Muscle of leg (tissue), 3 donors: ENCODE measurements at regions not wholly inside any gene's neighbourhood (a gene's known extent, or its start where the extent isn't known, plus 50 kb on each side); places are given as distances from the start of the nearest gene placed in this dataset.

Source experiments
- DNase-seq: peaks from one replicate; pipeline ENCODE4 v3.0.0; 2013
- H3K27ac ChIP-seq: one replicate; pipeline ENCODE4 v1.5.1; 2013; ENCODE audit warnings: mild to moderate bottlenecking, low read length, control low read depth
- H3K27me3 ChIP-seq: one replicate; pipeline ENCODE4 v1.6.1; 2013; ENCODE audit warnings: low read length; ENCODE audit not compliant: control insufficient read depth, insufficient read depth
- H3K36me3 ChIP-seq: one replicate; pipeline ENCODE4 v1.6.1; 2013; ENCODE audit warnings: low read length; ENCODE audit not compliant: control insufficient read depth, insufficient read depth
- H3K4me1 ChIP-seq: one replicate; pipeline ENCODE4 v1.6.1; 2013; ENCODE audit warnings: low read length; ENCODE audit not compliant: control insufficient read depth, insufficient read depth
- H3K4me3 ChIP-seq: one replicate; pipeline ENCODE4 v1.5.1; 2013; ENCODE audit warnings: low read length, control low read depth
- H3K9me3 ChIP-seq: replicated peaks from 2 replicates; pipeline ENCODE4 v1.6.1; 2013; ENCODE audit warnings: low read depth, low read length; ENCODE audit not compliant: control insufficient read depth
- WGBS: methylation state at CpG from one replicate; pipeline ENCODE4 v1.1.5; 2013; ENCODE audit warnings: missing lambda C conversion rate; ENCODE audit not compliant: insufficient coverage; 5-methylcytosine and 5-hydroxymethylcytosine counted together

DNA sequence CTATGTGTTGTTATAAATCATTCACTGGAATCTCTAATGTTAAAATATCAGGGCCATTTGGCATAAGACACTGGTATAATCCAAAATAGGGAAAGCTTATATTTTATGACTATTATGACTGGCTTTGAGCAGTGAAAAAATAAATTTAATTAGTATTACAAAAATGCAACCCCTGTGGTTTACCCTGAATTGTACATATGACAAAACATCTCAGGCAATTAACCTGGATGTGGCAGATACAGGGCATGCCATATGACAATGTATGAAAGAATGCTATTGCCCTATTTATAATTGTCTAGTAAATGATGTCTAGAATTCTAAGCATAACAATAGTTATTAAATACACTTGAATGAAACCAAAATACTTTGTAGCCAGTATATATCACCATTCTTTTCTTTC, 532.5 kb upstream of the ADGRL4 start:
- Histone ChIP-seq H3K4me3 (no peak overlapping the region), H3K4me1 (no peaks in the 10 kb centered on the region), H3K27me3 (no peaks in the 10 kb centered on the region), H3K36me3 (no peaks in the 10 kb centered on the region), H3K9me3 (no peaks in the 10 kb centered on the region), H3K27ac (no peak overlapping the region)
- DNase-seq, result no peak

GRCh38 chr1:79532555-79532954, 526.0 kb upstream of the ADGRL4 start:
- Histone ChIP-seq H3K27me3 (no peaks in the 10 kb centered on the region), H3K27ac (no peak overlapping the region), H3K4me1 (no peaks in the 10 kb centered on the region), H3K9me3 (no peaks in the 10 kb centered on the region), H3K4me3 (no peak overlapping the region), H3K36me3 (no peaks in the 10 kb centered on the region)
- WGBS, result 90% methylated on average over 2 of the region's 5 CpGs
- no peak for DNase-seq

- H3K4me3 ChIP-seq, result no peak overlapping the region
- H3K27ac ChIP-seq, result no peak overlapping the region
- H3K9me3 ChIP-seq, result no peaks in the 10 kb centered on the region
- DNase-seq, result no peak
- H3K27me3 ChIP-seq, result no peaks in the 10 kb centered on the region
- no peaks in the 10 kb centered on the region for H3K4me1 ChIP-seq
- H3K36me3 ChIP-seq, result no peaks in the 10 kb centered on the region
- no CpG with 5 or more reads among the region's 2 CpGs for WGBS
Measured at GRCh38 chr1:79531790-79532189, 525.3 kb upstream of the ADGRL4 start.

DNA sequence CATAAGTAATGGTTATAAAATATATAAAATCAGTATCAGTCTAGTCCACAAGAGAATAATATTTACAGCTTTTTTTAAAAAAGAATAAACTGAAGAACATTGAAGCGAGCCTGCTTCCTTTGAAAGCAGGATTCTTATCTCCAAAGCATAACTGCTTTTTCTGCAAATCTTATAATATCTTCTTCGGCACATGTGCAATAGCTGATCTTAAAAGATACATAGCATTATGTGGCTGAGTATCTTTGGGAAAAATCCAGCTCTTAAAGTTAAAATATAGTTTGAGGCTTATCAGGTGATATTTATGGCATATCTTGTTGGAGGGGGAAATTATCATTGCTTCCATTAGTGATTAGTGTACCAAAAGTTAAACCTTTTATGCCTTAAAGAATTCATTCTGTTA, 523.9 kb upstream of the ADGRL4 start:
- no CpG with 5 or more reads among the region's 2 CpGs for WGBS
- no peaks in the 10 kb centered on the region for H3K36me3 ChIP-seq
- DNase-seq, result no peak
- no peaks in the 10 kb centered on the region for H3K4me1 ChIP-seq
- no peak overlapping the region for H3K27ac ChIP-seq
- no peaks in the 10 kb centered on the region for H3K9me3 ChIP-seq
- no peak overlapping the region for H3K4me3 ChIP-seq
- H3K27me3 ChIP-seq, result no peaks in the 10 kb centered on the region

DNA sequence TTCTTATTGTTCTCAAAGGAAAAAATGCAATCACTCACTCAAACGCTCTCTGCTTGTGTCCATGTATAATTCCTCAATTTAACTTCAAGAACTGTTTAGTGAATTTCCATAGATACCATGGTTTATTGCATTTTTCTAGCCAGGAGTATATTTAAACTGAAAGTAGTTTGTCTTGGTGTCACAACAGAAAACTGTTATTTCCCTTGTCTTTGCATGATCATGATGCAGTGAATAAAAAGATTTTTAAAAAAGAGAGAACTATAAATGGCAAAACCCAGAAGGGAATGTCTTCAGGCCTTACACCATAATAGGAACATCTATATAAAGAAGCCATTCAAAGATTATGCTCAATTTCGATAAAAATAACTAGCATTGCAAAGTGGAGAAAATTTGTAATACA, 523.5 kb upstream of the ADGRL4 start:
- no peaks in the 10 kb centered on the region for H3K9me3 ChIP-seq
- DNase-seq, result no peak

DNA sequence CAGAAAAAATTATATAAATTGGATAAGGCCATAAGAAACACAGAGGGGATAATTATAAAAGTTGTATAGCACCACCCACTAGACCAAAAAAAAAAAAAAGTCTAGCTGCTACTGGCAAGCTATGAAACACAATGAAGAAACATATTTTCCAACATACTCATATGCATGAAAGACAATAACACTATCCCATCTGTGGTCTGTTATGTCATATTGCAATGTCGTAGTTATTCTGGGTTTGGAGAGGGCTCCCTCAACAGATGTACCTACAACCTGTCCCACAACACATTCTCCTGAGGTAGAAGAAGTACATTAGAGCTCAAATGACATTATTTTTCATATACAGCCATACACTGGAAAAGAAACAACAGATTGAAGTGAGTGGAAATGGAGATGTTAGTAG, 517.6 kb upstream of the ADGRL4 start:
- H3K4me3 ChIP-seq, result no peak overlapping the region
- WGBS, result no CpG with 5 or more reads among the region's 1 CpG
- no peak for DNase-seq
- no peaks in the 10 kb centered on the region for H3K4me1 ChIP-seq
- H3K36me3 ChIP-seq, result no peaks in the 10 kb centered on the region
- H3K9me3 ChIP-seq, result no peaks in the 10 kb centered on the region
- no peak overlapping the region for H3K27ac ChIP-seq
- H3K27me3 ChIP-seq, result no peaks in the 10 kb centered on the region

More for the DNA sequence above, 523.5 kb upstream of the ADGRL4 start:
- no peaks in the 10 kb centered on the region for H3K4me1 ChIP-seq
- no peaks in the 10 kb centered on the region for H3K27me3 ChIP-seq
- no peak overlapping the region for H3K4me3 ChIP-seq
- no peaks in the 10 kb centered on the region for H3K36me3 ChIP-seq
- WGBS, result no CpG with 5 or more reads among the region's 2 CpGs
- no peak overlapping the region for H3K27ac ChIP-seq

DNA sequence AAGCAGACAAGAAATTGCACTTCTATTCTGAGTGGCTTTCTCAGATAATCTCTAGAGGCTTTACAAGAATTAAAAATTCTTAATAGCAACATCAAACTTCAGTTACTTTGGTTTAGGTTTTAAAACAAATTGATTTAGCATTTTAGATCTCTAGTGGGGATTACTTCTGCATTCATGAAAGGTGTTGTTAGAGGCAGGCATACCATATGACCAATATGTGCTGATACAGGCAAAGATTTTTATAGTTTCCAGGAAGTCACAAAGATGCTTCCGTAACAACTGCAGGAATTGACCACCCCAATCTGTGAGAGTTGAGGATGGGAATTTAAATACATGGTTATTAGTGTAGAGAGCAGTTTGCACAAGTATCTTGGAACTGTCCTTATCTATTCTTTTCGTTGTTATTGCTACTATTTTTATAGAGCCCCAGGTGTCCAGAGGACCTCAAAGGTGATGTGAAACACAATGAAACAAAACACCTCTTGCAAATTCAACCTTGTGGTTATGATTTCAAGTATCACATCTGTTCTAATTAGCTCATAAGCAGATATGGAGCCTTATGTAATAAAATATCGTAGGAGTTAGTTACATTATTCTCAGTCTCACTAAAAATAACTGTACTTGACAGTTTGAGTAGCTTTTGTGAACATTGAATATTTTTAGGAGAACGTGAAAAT, 512.7 kb upstream of the ADGRL4 start:
- Histone ChIP-seq H3K9me3 (no peaks in the 10 kb centered on the region), H3K4me1 (no peaks in the 10 kb centered on the region), H3K27me3 (no peaks in the 10 kb centered on the region), H3K27ac (no peak overlapping the region), H3K36me3 (no peaks in the 10 kb centered on the region), H3K4me3 (no peak overlapping the region)
- no peak for DNase-seq
- WGBS, result no CpG with 5 or more reads among the region's 4 CpGs

- Histone ChIP-seq H3K36me3 (no peaks in the 10 kb centered on the region), H3K4me3 (no peak overlapping the region), H3K27me3 (no peaks in the 10 kb centered on the region), H3K27ac (no peak overlapping the region), H3K4me1 (no peaks in the 10 kb centered on the region), H3K9me3 (no peaks in the 10 kb centered on the region)
- WGBS, result no CpG with 5 or more reads among the region's 4 CpGs
- no peak for DNase-seq
Measured at GRCh38 chr1:79517470-79518224, 511.1 kb upstream of the ADGRL4 start.

- Histone ChIP-seq H3K27me3 (no peaks in the 10 kb centered on the region), H3K4me3 (no peak overlapping the region), H3K4me1 (no peaks in the 10 kb centered on the region), H3K9me3 (no peaks in the 10 kb centered on the region), H3K36me3 (no peaks in the 10 kb centered on the region), H3K27ac (no peak overlapping the region)
- no CpG with 5 or more reads among the region's 2 CpGs for WGBS
- no peak for DNase-seq
Measured at GRCh38 chr1:79507770-79508169, 501.2 kb upstream of the ADGRL4 start.

GRCh38 chr1:79501153-79501552, 494.6 kb upstream of the ADGRL4 start:
- no peaks in the 10 kb centered on the region for H3K27me3 ChIP-seq
- no peak overlapping the region for H3K27ac ChIP-seq
- H3K4me1 ChIP-seq, result no peaks in the 10 kb centered on the region
- no peaks in the 10 kb centered on the region for H3K36me3 ChIP-seq
- no peaks in the 10 kb centered on the region for H3K9me3 ChIP-seq
- no peak overlapping the region for H3K4me3 ChIP-seq
- DNase-seq, result no peak
- WGBS, result no CpG with 5 or more reads among the region's 3 CpGs
